HepG2 (cell line): ENCODE measurements at regions not wholly inside any gene's neighbourhood (a gene's known extent, or its start where the extent isn't known, plus 50 kb on each side); places are given as distances from the start of the nearest gene placed in this dataset.
A peak's percentile ranks its signal among the peaks of the same experiment; 100 is the strongest.
"Not testable (repeated sequence)": the region's sequence is repeated elsewhere in the genome, so short reads cannot be mapped to it uniquely, and the experiment has no call there.

Experiments used
- ATAC-seq: fragments of 200-7000 bp; cut with Tn5 transposase; 3 replicates; pipeline ENCODE4 v1.9.1; 2020; ENCODE audit warnings: mild to moderate bottlenecking, moderate library complexity
- BruUV-seq: library from RNA; stranded (reverse); fragments of 400-500 nt; replicated peaks from 2 replicates; lab custom pipeline; 2021; lab: Mats Ljungman, UMichigan
- CTCF ChIA-PET: fragments of 300-600 bp; formaldehyde crosslinking; extraction: SDS; loops from one replicate; lab custom pipeline; 2021; ENCODE audit warnings: low total read pairs, inconsistent platforms, low intra/inter-chr PET ratio; lab: Yijun Ruan, JAX
- POLR2A ChIA-PET: fragments of 350-600 bp; sonication (Branson Sonifier 250); formaldehyde crosslinking; loops from one replicate; lab custom pipeline; 2020; ENCODE audit warnings: antibody characterized with exemption, inconsistent platforms; lab: Yijun Ruan, JAX
- DNase-seq: peaks from one replicate; pipeline ENCODE4 v3.0.0-alpha.2; 2015; ENCODE audit warnings: low spot score
- FAIRE-seq: peaks from 3 replicates; lab custom pipeline; 2011; peaks lifted over from hg19 to GRCh38; lab: Jason Lieb, UNC
- H2AFZ ChIP-seq: one replicate; pipeline ENCODE4 v1.6.1; 2011; ENCODE audit warnings: low read length, inconsistent platforms
- H3K27ac ChIP-seq: fragments of 300-600 bp; 3 replicates; pipeline ENCODE4 v1.8.0; 2011; ENCODE audit warnings: mixed run types, mild to moderate bottlenecking, mixed read lengths, low read length, inconsistent platforms; ENCODE audit not compliant: insufficient read depth; ENCODE audit errors: extremely low read length
- H3K27me3 ChIP-seq, 2 experiments: fragments of 200-600 bp in 1 of 2; 2 replicates in 1 of 2; 3 replicates in 1 of 2; pipeline versions ENCODE4 v1.6.0 to v1.8.0; 2011; ENCODE audit warnings: low read length in 2 of 2, mild to moderate bottlenecking in 2 of 2, moderate library complexity in 2 of 2, inconsistent platforms in 1 of 2; ENCODE audit not compliant: insufficient read depth in 2 of 2, control insufficient read depth in 1 of 2
- H3K36me3 ChIP-seq, 2 experiments: fragments of 200-600 bp in 1 of 2; replicated peaks in 1 of 2; 2 replicates in 1 of 2; 3 replicates in 1 of 2; pipeline versions ENCODE4 v1.5.1 to v1.8.0; 2011; ENCODE audit warnings: low read length in 2 of 2, inconsistent platforms in 1 of 2; ENCODE audit not compliant: insufficient read depth in 2 of 2, control insufficient read depth in 1 of 2
- H3K4me1 ChIP-seq: 2 replicates; pipeline ENCODE4 v1.5.1; 2012; ENCODE audit warnings: low read length, inconsistent platforms; ENCODE audit not compliant: insufficient read depth
- H3K4me2 ChIP-seq: 2 replicates; pipeline ENCODE4 v1.6.0; 2011; ENCODE audit warnings: low read depth, low read length, inconsistent platforms
- H3K4me3 ChIP-seq, 3 experiments: fragments of 200-600 bp in 1 of 3; sonication (generic), shearing (Covaris generic) in 1 of 3; replicated peaks in 1 of 3; 2 replicates each; pipeline ENCODE4 v1.5.1; 2011 to 2016; ENCODE audit warnings: low read length in 3 of 3, inconsistent platforms in 2 of 3, low read depth in 2 of 3, mild to moderate bottlenecking in 2 of 3, control low read depth in 1 of 3, mixed read lengths in 1 of 3; ENCODE audit not compliant: insufficient read depth in 1 of 3
- H3K79me2 ChIP-seq: one replicate; pipeline ENCODE4 v1.6.1; 2011; ENCODE audit warnings: low read length, inconsistent platforms; ENCODE audit not compliant: insufficient read depth
- H3K9ac ChIP-seq: 2 replicates; pipeline ENCODE4 v1.6.0; 2011; ENCODE audit warnings: mild to moderate bottlenecking, low read depth, low read length, inconsistent platforms; ENCODE audit not compliant: insufficient read depth
- H3K9me3 ChIP-seq: 2 replicates; pipeline ENCODE4 v1.5.1; 2012; ENCODE audit warnings: mild to moderate bottlenecking, low read length
- H4K20me1 ChIP-seq: 2 replicates; pipeline ENCODE4 v1.6.0; 2011; ENCODE audit warnings: inconsistent platforms, mild to moderate bottlenecking, low read length, moderate library complexity; ENCODE audit not compliant: insufficient read depth
- ARNTL ChIP-seq: sonication (generic); formaldehyde crosslinking; IDR thresholded peaks from 2 replicates; pipeline ENCODE4 v1.4.0; 2020; ENCODE audit warnings: mild to moderate bottlenecking, missing genetic modification reagents
- ATF7 ChIP-seq, 2 experiments: fragments of 450-650 bp in 1 of 2; sonication (generic) in 1 of 2; formaldehyde crosslinking in 1 of 2; IDR thresholded peaks; 2 replicates each; pipeline versions ENCODE4 v1.4.0 to v1.6.1; 2016 to 2020; ENCODE audit warnings: antibody characterized with exemption in 1 of 2, mild to moderate bottlenecking in 1 of 2, missing genetic modification reagents in 1 of 2
- CREB1 ChIP-seq, 2 experiments: fragments of 450-650 bp in 1 of 2; IDR thresholded peaks; 2 replicates each; pipeline ENCODE4 v1.6.1; 2016 to 2017; ENCODE audit warnings: control low read depth in 1 of 2, mild to moderate bottlenecking in 1 of 2, missing compliant biosample characterization in 1 of 2, missing genetic modification characterization in 1 of 2
- DNMT1 ChIP-seq: sonication (generic); formaldehyde crosslinking; IDR thresholded peaks from 2 replicates; pipeline ENCODE4 v1.5.1; 2020; ENCODE audit warnings: mild to moderate bottlenecking, missing genetic modification reagents
- FOSL1 ChIP-seq: sonication (generic); formaldehyde crosslinking; IDR thresholded peaks from 2 replicates; pipeline ENCODE4 v1.9.0; 2021; ENCODE audit warnings: missing genetic modification reagents, borderline replicate concordance
- MIER2 ChIP-seq: IDR thresholded peaks from 2 replicates; pipeline ENCODE4 v1.6.1; 2016; ENCODE audit warnings: missing biosample characterization, missing genetic modification reagents
- ZC3H4 ChIP-seq: sonication (generic); formaldehyde crosslinking; IDR thresholded peaks from 2 replicates; pipeline ENCODE4 v1.4.0; 2020; ENCODE audit warnings: missing genetic modification reagents, borderline replicate concordance
- ZFYVE20 ChIP-seq: sonication (generic); formaldehyde crosslinking; IDR thresholded peaks from 2 replicates; pipeline ENCODE4 v1.8.0; 2023; ENCODE audit warnings: low read depth, mild to moderate bottlenecking, moderate library complexity, missing genetic modification reagents, borderline replicate concordance
- ZNF207 ChIP-seq: fragments of 450-650 bp; IDR thresholded peaks from 2 replicates; pipeline ENCODE4 v1.6.1; 2016; ENCODE audit warnings: antibody characterized with exemption, borderline replicate concordance
- WGBS: methylation state at CpG from one replicate; pipeline ENCODE4 v1.1.6; 2017; ENCODE audit warnings: low lambda C conversion rate; 5-methylcytosine and 5-hydroxymethylcytosine counted together
- in situ Hi-C: cut with HindIII; loops from 2 replicates; pipeline ENCODE4 v1.10.0; 2017; ENCODE audit warnings: low pct_unique_long_range_greater_than_20kb; ENCODE audit not compliant: extremely low pct_ligation_motif_present
- intact Hi-C: fragments of 100-400 bp; cut with micrococcal nuclease; formaldehyde crosslinking; loops from one replicate; pipeline ENCODE4 v1.10.0; 2022; ENCODE audit not compliant: unreplicated experiment

- CTCF ChIA-PET = no interaction called here
- H3K4me2 ChIP-seq = no peak overlapping the region
- no peaks in the 10 kb centered on the region for H3K36me3 ChIP-seq
- BruUV-seq = no TSS peak
- POLR2A ChIA-PET = no interaction called here
- in situ Hi-C loops = no loop called here
- no peak for FAIRE-seq
- H4K20me1 ChIP-seq = no peaks in the 10 kb centered on the region
- no peaks in the 10 kb centered on the region for H3K9me3 ChIP-seq
- no peak overlapping the region for H3K27ac ChIP-seq
- H3K79me2 ChIP-seq = no peaks in the 10 kb centered on the region
- DNase-seq = no peak
- no peak overlapping the region for H3K4me3 ChIP-seq
- H3K4me1 ChIP-seq = no peaks in the 10 kb centered on the region
- no peaks in the 10 kb centered on the region for H3K27me3 ChIP-seq
- 41% methylated on average over 2 of the region's 2 CpGs for WGBS
- no peak for ATAC-seq
- intact Hi-C loops = no loop called here
- TF ChIP-seq ZNF207 = no peak
- TF ChIP-seq CREB1 (IDR thresholded peaks at IDR 0.05) = peak; percentile 75
- TF ChIP-seq CREB1 (CRISPR knock-in tag; IDR thresholded peaks at IDR 0.05) = no peak
- TF ChIP-seq ATF7 (IDR thresholded peaks at IDR 0.05) = peak; percentile 73; the same call in 1 of the 2 replicates
- TF ChIP-seq ATF7 (CRISPR knock-in tag; IDR thresholded peaks at IDR 0.05) = no peak
- TF ChIP-seq, all 625 proteins: peak for 2
- H3K9ac ChIP-seq = no peak overlapping the region
- no peak overlapping the region for H2AFZ ChIP-seq
Observed at GRCh38 chr2:166647935-166648334, 153.9 kb upstream of the SCN7A start.

- no TSS peak for BruUV-seq
- Histone ChIP-seq H3K9me3 (no peaks in the 10 kb centered on the region), H3K9ac (no peak overlapping the region), H4K20me1 (no peaks in the 10 kb centered on the region), H2AFZ (no peak overlapping the region), H3K79me2 (no peaks in the 10 kb centered on the region), H3K4me2 (no peak overlapping the region), H3K36me3 (no peaks in the 10 kb centered on the region), H3K4me3 (no peak overlapping the region), H3K4me1 (no peaks in the 10 kb centered on the region), H3K27me3 (no peaks in the 10 kb centered on the region), H3K27ac (no peak overlapping the region)
- ATAC-seq (no peak), DNase-seq (no peak), FAIRE-seq (no peak)
- intact Hi-C loops = no loop called here
- ChIA-PET POLR2A (no interaction called here), CTCF (no interaction called here)
- in situ Hi-C loops = no loop called here
- no peak for TF ChIP-seq ZC3H4 (CRISPR knock-in tag)
- TF ChIP-seq DNMT1 (CRISPR knock-in tag) = no peak
- no peak for TF ChIP-seq ZFYVE20 (CRISPR knock-in tag)
- TF ChIP-seq MIER2 (CRISPR knock-in tag) = no peak
- no peak for TF ChIP-seq FOSL1 (CRISPR knock-in tag)
- TF ChIP-seq ARNTL (CRISPR knock-in tag) = no peak
- 1% methylated on average over 1 of the region's 1 CpG for WGBS
Observed at GRCh38 chr2:166643980-166644379, 149.9 kb upstream of the SCN7A start.

- H3K4me3 ChIP-seq, H3K79me2 ChIP-seq, in situ Hi-C loops, H3K36me3 ChIP-seq, DNase-seq, H3K4me2 ChIP-seq, H3K4me1 ChIP-seq, H3K9me3 ChIP-seq, H2AFZ ChIP-seq, ATAC-seq, H4K20me1 ChIP-seq, H3K9ac ChIP-seq, POLR2A ChIA-PET, H3K27ac ChIP-seq, CTCF ChIA-PET, FAIRE-seq, intact Hi-C loops, BruUV-seq, H3K27me3 ChIP-seq: not testable (repeated sequence)
- WGBS = 20% methylated on average over 3 of the region's 3 CpGs
Observed at GRCh38 chr2:166641516-166641915, 147.5 kb upstream of the SCN7A start.
